Pulmonary artery endothelial cell (primary cell): ENCODE measurements at regions not wholly inside any gene's neighbourhood (a gene's known extent, or its start where the extent isn't known, plus 50 kb on each side); places are given as distances from the start of the nearest gene placed in this dataset.
"Not testable (repeated sequence)": the region's sequence is repeated elsewhere in the genome, so short reads cannot be mapped to it uniquely, and the experiment has no call there.

ENCODE experiments used
- DNase-seq: peaks from one replicate; pipeline ENCODE4 v3.0.0-alpha.2; 2011; ENCODE audit warnings: low read depth, low spot score

DNA sequence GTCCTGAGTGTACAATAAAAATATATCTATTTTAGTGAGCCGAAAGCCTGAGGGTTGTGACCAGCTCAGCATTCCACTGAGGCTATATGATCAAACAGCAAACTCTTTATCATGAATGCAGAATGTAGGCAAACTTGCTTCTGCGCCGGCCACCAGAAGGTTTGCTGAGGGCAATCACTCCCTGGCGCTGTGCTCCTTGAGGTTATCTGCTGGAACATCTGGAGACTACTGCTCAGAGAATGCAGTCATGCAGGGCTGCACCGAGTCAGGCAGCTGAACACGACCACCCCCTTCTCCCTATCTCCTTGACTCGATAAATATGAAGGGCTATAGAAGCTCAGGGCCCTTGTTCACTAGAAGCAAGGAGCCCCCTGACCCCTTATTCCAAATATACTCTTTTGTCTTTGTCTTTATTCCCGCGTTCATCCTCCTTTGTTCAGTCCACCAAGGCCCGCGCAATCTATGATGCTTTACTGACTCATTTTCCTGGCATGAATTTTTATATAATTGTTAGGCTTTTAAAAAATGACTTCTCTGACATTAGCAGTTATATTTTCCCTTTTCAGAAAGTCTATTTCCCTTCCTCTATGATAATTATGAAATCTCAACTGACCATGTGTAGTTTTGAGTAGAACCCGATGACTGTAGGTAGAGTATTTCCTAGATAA lies 1089.3 kb downstream of the SLC16A7 start:
- DNase-seq = no peak

DNA sequence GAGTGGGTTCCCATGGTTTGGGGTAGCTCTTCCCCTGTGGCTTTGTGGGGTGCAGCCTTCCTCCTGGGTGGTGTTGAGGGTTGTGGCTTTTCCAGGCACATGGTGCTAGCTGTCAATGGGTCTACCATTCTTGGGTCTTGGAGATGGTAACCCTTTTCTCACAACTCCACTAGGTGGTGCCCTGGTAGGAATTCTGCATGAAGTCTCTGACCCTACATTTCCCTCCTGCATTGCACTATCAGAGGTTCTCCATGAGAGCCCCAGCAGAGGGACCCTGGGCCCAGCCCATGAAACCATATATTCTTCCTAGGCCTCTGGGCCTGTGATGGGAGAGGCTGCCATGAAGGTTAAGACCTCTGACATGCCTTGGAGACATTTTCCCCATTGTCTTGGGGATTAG lies 1093.3 kb downstream of the SLC16A7 start:
- DNase-seq = no peak

DNA sequence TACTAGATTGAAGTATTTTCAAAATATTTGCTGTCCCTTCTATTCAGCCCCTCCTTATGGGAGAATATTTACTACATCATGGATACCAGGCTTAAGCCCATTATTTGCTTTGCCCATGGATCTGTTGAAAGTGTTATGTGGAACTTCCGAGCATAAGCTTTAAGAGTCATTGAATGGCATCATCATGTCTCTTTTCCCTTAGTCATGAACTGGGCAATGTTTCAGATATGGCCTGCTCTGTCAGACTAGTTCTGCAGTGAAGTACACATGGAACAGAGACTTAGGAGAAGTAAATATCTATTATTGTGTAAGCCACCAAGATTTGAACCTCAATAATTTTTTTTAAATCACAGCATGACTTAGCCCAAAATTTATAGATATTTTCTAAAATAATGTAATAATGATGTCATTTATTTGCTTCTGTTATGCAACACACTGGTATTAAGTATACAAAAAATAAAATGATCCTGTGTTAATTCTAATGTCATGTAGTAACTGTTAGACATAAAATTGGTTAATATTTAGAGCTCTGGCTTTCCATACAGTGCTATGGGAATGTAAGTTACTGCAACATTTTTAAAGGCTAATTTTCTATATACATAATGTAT lies 1097.3 kb downstream of the SLC16A7 start:
- no peak for DNase-seq

DNA sequence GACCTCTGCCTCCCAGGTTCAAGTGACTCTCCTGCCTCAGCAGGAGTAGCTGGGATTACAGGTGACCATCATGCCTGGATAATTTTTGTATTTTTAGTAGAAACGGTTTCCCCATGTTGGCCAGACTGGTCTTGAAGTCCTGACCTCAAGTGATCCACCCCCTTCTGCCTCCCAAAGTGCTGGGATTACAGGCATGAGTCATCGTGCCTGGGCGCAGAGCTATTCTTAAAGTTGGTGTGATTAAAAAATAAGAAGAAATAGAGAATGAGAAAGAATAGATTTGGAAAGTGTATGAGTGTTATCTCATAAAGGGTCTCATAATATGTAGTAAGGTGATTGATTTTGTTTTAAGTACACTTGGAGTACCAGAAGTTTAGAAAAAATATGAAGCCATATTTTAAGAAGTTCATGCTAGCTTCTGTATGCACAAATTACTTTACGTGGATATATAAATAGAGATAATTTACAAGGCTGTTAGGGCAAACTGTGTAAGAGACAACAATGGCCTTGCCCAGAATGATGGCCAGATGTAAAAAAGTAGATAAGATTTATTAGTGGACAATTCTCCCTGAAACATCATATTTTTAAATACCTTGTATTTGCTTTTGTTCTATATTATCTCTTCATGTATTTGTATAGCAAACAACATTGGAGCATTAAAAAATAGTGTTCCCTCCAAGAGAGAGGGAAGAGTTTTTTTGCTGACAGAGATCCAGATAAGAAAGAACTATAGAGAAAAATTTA lies 1108.5 kb downstream of the SLC16A7 start:
- DNase-seq = no peak

DNA sequence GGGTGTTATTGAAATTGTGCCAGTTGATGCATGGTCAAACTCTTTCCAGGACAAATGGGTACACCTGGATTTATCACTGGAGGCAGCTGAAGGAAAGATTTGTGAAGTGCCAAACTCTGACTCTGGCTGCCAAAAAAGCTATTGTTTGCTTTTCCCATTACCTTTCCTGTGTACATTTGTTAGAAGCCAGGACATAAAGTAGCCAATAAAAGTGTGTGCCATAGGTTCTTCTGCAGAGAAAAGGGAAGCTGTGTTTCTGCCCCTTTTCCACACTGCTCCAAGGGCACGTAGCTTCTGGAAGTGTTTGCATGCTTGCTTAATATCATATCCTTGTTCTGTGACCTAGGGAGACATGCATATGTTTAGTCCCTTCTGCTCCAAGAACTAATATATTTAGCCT lies 1114.4 kb downstream of the SLC16A7 start:
- no peak for DNase-seq

DNA sequence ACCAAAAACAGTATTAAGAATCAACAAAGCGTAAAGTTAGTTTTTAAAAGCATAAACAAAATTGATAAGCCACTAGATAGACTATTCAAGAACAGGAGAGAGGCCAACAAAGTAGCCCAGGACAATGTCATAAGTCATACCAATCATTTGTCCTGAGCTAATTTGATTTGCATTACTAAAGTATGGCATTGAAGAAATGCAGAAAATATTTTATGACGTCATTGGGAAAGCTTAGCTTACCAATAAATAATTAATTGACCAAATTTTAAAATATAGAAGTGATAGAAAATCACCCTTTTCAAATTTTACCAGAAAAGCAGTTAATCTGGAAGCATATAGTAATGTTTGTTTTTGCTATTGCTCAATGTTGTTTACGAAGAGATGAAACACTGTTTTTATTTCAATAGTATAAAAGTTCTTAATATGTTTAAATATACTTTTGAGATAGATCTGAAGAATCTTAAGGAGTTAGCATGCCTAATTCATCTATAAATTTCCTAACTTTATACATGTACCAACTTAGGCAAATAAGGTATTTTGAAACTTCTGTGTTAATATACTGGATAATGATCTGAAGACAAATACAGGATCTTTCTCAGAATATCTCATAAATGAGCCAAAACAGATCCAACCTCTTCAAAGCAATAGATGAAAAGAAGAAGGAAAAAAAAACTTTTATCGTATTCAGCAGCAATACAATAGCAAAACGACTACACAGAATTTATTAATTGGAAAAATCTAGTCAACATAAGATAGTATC lies 1118.5 kb downstream of the SLC16A7 start:
- no peak for DNase-seq

DNA sequence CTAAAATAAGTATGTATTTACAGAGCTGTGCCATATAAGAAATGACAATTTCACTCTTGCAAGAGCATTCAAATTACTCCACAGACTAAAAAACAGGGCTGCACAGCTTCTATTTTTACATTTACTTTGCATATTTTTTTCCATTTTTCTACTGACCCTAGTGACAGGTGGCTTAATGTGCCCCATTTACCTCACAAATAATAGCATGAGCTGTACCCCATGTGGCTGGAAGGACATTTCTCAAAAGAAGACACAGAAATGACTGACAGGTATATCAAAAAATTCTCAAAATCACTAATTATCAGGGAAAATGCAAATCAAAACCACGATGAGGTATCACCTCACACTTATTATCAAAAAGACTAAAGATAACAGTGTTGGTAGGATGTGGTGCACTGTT lies 1128.6 kb downstream of the SLC16A7 start:
- DNase-seq = no peak

DNA sequence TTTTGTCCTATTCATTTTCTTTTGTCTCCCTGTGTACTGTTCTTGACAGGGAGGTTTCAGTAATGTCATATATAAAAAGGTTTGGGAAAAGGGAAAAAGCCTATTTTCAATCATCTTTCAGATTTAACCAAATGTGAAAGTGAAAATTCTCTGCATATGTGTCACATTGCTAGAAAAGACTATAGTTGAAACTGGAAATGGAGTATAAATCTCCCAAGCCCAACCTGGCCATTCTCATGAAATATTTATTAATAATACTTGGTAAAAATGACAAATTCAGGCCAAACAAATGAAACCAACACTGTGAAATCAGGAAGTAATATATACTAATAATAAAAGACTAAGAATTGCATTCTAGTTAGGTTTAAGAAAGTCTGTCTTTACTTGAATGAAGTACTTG lies 1129.2 kb downstream of the SLC16A7 start:
- DNase-seq = no peak

DNA sequence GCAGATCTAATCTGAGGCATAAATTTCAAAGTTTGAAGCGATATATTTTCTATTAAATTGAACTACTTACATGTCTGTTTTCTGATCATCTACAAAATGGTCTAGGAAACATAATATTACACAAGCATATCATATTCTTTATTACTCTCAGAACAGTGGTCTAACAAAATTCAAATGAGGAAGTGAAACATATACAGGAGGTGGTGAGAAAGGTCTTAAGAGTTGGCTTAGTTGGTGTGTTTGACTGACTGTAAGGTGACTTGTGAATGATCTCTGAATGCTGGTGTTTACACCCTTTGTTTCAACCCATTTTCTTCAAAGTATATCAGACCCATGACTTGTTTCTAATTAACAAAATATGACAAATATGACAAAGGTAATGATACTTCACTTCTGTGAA lies 1156.8 kb downstream of the SLC16A7 start:
- no peak for DNase-seq

DNA sequence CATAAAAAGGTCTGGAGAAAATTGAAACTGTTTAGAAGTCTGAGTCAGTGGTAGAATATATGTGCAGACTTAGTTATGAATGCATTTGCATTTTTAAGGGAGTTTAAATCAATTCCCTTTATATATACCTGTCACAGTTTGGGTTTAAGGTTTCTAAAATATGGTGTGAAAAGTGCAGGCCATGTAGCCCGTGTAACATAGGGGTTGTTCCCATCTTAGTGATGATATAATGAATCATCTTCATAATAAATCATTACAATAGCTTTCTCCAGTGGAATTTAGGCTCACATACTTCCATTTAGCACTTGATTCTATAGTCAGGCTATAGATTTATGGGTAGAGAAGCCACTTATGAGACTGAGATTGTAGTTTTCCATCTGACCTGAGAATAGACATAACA lies 1162.4 kb downstream of the SLC16A7 start:
- no peak for DNase-seq

DNA sequence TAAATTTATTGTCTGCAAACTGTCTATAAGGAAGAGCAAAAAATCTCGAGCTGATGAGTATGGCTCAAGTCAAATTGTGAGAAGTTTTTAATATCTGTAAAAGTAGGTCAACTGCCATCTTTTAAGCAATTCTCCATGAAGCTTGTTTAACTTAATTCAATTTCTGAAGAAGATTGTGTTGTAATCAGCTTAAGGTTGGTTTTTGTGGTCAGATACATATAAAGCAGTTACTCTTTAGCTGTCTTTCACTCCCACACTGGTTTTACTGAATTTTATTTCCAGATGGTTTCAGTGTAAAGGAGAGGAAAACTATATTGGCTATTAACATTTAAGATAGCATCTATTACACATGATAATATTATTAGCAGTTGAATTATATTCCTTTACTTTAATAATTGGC lies 1165.1 kb downstream of the SLC16A7 start:
- DNase-seq = no peak

DNA sequence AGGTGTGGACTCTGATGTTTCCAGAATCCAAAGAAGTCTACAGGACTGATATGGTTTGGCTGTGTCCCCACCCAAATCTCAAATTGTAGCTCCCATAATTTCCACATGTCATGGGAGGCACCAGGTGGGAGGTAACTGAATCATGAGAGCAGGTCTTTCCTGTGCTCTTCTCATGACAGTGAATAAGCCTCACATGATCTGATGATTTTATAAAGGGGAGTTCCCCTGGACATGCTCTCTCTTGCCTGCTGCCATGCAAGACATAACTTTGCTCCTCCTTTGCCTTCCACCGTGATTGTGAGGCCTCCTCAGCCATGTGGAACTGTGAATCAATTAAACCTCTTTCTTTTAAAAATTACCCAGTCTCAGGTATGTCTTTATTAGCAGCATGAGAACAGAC lies 1205.3 kb downstream of the SLC16A7 start:
- DNase-seq = not testable (repeated sequence)

DNA sequence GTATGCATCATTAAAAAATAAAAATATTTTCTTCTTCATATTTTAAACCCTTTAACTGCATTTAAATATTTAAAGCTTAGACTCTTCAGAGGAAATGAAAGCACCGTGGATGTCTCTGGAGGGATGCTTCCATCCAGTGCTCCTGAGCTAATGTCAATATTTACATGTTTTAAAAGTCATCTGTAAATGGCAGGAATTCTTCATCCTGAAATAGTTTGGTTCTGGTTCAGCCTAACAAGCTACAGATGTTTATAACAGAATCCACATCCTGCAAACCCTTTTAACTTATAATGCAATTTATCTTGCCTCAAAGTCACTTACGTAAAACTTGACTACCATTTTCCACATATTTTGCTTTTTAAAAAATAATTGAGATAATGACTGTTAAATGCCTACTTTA lies 1207.3 kb downstream of the SLC16A7 start:
- DNase-seq = no peak

DNA sequence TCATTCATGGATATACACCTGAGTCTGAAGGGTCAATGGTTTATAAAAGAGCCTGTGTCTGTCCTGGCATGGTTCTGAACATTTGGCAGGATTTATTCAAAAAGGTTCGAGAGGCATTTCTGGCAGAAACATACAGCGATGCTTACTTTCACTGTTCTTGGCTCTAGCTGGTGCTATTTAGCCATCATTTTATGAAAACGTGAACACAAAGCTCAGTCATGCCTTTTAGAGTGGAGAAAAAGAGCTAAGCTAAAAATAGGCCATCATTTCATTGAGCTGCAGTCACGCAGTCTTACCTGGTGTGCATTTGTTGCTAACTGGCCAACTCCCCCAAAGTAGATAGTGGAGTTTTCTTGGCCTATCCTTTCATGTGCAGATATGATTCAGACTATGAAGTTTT lies 1209.5 kb downstream of the SLC16A7 start:
- DNase-seq = no peak

DNA sequence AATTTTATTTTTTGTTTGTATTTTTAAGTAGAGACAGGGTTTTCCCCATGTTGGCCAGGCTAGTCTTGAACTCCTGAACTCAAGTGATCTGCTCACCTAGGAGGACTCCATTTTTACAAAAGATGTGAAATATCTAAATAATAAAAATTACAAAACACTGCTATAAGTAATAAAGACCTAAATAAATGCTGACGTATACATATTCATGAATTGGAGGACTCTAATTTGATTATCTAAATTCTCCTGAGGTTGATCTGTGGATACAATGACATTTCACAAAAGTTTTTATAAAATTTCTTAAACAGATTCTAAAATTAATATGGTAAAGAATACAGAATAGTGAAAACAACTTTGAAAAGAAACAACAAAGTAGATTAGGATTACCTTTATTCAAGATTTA lies 1224.0 kb downstream of the SLC16A7 start:
- DNase-seq = no peak

DNA sequence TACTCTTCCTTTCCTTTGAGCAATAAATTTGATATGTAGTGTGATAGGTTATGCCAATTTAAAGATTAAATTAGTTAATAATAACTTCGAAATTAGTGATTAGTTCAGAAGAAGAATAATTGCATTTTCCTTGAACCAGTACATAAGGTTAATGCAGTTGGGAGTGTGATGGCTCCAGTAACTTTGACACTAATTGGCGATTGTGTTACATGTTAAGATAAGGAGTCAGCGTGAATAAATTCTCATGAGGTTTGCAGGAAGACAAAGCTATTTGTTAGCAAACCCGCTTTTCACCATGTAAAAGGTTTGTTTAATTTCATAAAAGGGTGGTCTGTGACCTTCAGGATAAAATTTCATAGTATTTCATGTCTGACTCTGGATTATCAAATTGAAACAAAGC lies 1226.8 kb downstream of the SLC16A7 start:
- no peak for DNase-seq

DNA sequence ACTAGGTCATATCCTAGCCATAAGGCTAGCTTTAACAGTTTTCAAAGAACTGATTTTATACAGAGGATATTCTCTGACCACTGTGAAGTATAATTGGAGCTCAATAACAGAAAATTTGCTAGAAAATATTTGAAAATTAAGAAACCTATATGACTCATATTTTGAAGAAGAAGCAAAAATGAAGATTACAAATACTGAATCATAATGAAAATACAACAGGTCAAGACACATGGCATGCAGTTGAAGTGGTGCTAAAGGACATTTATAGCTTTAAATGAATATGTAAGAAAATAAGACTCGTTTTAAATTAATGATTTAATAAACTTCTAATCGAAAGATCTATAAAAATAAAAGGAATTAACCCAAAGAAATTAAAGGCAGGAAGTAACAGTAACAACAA lies 1234.6 kb downstream of the SLC16A7 start:
- DNase-seq = no peak

DNA sequence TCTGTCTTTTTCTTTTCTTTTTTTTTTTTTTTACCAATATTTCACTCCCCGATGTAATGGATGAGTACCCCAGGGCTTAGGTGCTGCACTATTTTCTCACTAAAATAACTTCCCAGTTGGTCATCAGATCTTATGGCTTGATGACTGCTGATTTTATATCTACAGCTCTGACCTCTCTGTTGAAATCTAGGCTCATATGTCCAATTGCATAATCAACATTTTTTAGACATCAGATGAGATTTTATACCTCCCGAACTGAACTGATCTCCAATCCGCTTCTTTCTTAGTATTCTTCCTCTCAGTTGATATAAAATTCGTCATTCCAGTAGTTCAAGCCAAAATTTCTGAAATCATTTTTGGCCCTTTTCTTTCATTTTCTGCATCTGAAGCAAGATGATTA lies 1236.5 kb downstream of the SLC16A7 start:
- no peak for DNase-seq

DNA sequence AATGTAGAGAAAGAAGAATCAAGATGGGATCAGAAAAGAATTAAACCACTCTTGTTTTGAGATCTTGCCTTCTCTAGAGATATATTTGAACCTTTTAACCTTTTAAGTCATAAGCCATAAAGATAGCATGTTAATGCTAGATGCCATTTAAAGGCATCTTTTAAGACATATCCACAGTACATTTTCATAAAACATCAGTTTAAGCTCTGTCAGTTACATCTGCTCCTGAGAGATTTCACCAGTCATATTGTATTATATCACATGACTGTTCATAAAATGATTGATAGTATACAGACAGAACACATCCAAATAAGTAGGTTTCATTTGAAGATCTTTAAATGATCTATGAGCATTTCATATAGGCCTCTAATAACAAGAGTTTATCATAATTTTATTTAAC lies 1238.5 kb downstream of the SLC16A7 start:
- no peak for DNase-seq

DNA sequence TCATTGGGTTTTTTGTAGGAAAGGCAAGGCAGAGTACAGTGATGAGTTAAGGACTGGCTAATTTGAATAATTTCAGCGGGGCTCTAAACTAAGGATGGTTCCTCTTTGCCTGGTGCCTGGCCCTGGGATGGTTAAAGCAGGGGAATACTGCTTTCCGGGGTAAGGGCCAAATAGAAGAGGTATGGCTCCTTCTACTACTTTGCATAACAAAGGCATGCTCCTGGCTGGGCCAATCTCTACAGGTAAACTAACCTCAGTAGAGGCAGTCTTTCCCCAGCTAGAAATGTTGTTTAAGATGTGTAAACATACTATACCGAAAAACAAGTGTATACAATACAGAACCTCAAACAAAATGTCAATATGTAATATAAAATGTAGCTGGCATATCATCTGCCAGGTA lies 1239.0 kb downstream of the SLC16A7 start:
- DNase-seq = no peak

DNA sequence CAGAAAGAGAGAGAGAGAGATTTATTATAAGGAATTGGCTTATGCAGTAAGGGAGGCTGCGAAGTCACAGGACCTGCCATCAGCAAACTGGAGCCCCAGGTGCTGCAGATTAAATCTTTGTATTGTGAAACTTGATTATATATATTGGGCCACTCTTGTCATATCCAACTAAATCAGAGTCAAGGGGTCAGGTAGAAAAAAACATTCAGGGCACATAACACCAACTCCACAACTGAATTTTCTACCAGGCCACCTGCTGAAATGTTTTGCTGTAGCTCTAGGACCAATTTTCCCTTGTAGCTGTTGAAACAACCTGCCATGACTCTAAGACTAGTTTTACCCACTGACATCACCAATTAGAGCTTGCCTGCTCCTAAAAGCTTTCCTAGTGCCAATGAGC lies 1240.8 kb downstream of the SLC16A7 start:
- no peak for DNase-seq

DNA sequence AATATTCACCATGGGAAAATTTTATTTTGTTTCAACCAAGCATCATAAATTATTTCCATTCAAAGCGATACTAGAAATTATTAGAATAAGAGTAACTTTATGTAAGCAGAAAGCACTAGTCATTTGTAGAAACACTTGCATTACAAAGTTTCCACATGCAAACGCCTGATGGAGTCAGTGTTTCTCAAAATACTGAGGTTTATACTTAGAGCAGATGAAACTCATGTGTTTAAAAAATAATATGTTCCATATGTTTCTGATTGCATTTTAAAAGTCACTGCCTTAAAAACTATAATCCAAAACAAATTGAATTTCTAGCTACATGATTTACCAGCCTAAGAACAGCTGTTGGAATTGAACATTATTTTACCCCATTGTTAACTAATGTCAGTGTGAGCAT lies 1246.4 kb downstream of the SLC16A7 start:
- no peak for DNase-seq
